ENCODE measurements at regions not wholly inside any gene's neighbourhood (a gene's known extent, or its start where the extent isn't known, plus 50 kb on each side); places are given as distances from the start of the nearest gene placed in this dataset.

- no peak overlapping the region for H2AFZ ChIP-seq (ENCODE audit: low read length)
- no peaks in the 10 kb centered on the region for H4K20me1 ChIP-seq (ENCODE audit: insufficient read depth, low read length)
- no peaks in the 10 kb centered on the region for H3K9me3 ChIP-seq (ENCODE audit: low read depth, low read length)
- no peaks in the 10 kb centered on the region for H3K4me1 ChIP-seq (ENCODE audit: insufficient read depth, low read length)
- no peak for TF ChIP-seq CTCF (IDR thresholded peaks at IDR 0.05; ENCODE audit: extremely low read depth, low read depth, low read length)
- no peak for DNase-seq (ENCODE audit: insufficient read length, low spot score, missing footprints)
- no peak overlapping the region for H3K4me2 ChIP-seq (ENCODE audit: insufficient read depth, low read length)
- no peak overlapping the region for H3K27ac ChIP-seq (ENCODE audit: low read depth, low read length)
- H3K4me3 ChIP-seq (ENCODE audit: insufficient read depth, low read length), result no peak overlapping the region
- no peaks in the 10 kb centered on the region for H3K79me2 ChIP-seq (ENCODE audit: insufficient read depth, low read length)
- H3K36me3 ChIP-seq (ENCODE audit: insufficient read depth, low read length), result no peaks in the 10 kb centered on the region
- no peaks in the 10 kb centered on the region for H3K27me3 ChIP-seq (ENCODE audit: insufficient read depth, low read length)
Measured at GRCh38 chr1:168830562-168830961, 101.6 kb upstream of the DPT start.

GRCh38 chr1:168832661-168833060, 103.7 kb upstream of the DPT start:
- no peak overlapping the region for H2AFZ ChIP-seq (ENCODE audit: low read length)
- DNase-seq (ENCODE audit: insufficient read length, low spot score, missing footprints), result no peak
- H3K27ac ChIP-seq (ENCODE audit: low read depth, low read length), result no peak overlapping the region
- no peaks in the 10 kb centered on the region for H3K79me2 ChIP-seq (ENCODE audit: insufficient read depth, low read length)
- no peaks in the 10 kb centered on the region for H3K4me1 ChIP-seq (ENCODE audit: insufficient read depth, low read length)
- no peaks in the 10 kb centered on the region for H3K36me3 ChIP-seq (ENCODE audit: insufficient read depth, low read length)
- no peaks in the 10 kb centered on the region for H3K9me3 ChIP-seq (ENCODE audit: low read depth, low read length)
- H3K27me3 ChIP-seq (ENCODE audit: insufficient read depth, low read length), result no peaks in the 10 kb centered on the region
- no peak overlapping the region for H3K4me2 ChIP-seq (ENCODE audit: insufficient read depth, low read length)
- no peak for TF ChIP-seq CTCF (IDR thresholded peaks at IDR 0.05; ENCODE audit: extremely low read depth, low read depth, low read length)
- H3K4me3 ChIP-seq (ENCODE audit: insufficient read depth, low read length), result no peak overlapping the region
- H4K20me1 ChIP-seq (ENCODE audit: insufficient read depth, low read length), result no peaks in the 10 kb centered on the region

- no peaks in the 10 kb centered on the region for H3K27me3 ChIP-seq (ENCODE audit: insufficient read depth, low read length)
- no peaks in the 10 kb centered on the region for H4K20me1 ChIP-seq (ENCODE audit: insufficient read depth, low read length)
- no peak overlapping the region for H3K27ac ChIP-seq (ENCODE audit: low read depth, low read length)
- no peaks in the 10 kb centered on the region for H3K4me1 ChIP-seq (ENCODE audit: insufficient read depth, low read length)
- H3K79me2 ChIP-seq (ENCODE audit: insufficient read depth, low read length), result no peaks in the 10 kb centered on the region
- H3K36me3 ChIP-seq (ENCODE audit: insufficient read depth, low read length), result no peaks in the 10 kb centered on the region
- no peak for DNase-seq (ENCODE audit: insufficient read length, low spot score, missing footprints)
- TF ChIP-seq CTCF (IDR thresholded peaks at IDR 0.05; ENCODE audit: extremely low read depth, low read depth, low read length), result no peak
- no peak overlapping the region for H3K4me3 ChIP-seq (ENCODE audit: insufficient read depth, low read length)
- H2AFZ ChIP-seq (ENCODE audit: low read length), result no peak overlapping the region
- H3K4me2 ChIP-seq (ENCODE audit: insufficient read depth, low read length), result no peak overlapping the region
- no peaks in the 10 kb centered on the region for H3K9me3 ChIP-seq (ENCODE audit: low read depth, low read length)
Measured at GRCh38 chr1:168833362-168833761, 104.4 kb upstream of the DPT start.

- no peaks in the 10 kb centered on the region for H3K9me3 ChIP-seq (ENCODE audit: low read depth, low read length)
- no peak overlapping the region for H2AFZ ChIP-seq (ENCODE audit: low read length)
- H3K36me3 ChIP-seq (ENCODE audit: insufficient read depth, low read length), result no peaks in the 10 kb centered on the region
- no peaks in the 10 kb centered on the region for H4K20me1 ChIP-seq (ENCODE audit: insufficient read depth, low read length)
- no peak overlapping the region for H3K27ac ChIP-seq (ENCODE audit: low read depth, low read length)
- no peaks in the 10 kb centered on the region for H3K79me2 ChIP-seq (ENCODE audit: insufficient read depth, low read length)
- no peak overlapping the region for H3K4me3 ChIP-seq (ENCODE audit: insufficient read depth, low read length)
- no peak overlapping the region for H3K4me2 ChIP-seq (ENCODE audit: insufficient read depth, low read length)
- no peak for DNase-seq (ENCODE audit: insufficient read length, low spot score, missing footprints)
- H3K27me3 ChIP-seq (ENCODE audit: insufficient read depth, low read length), result no peaks in the 10 kb centered on the region
- H3K4me1 ChIP-seq (ENCODE audit: insufficient read depth, low read length), result no peaks in the 10 kb centered on the region
- no peak for TF ChIP-seq CTCF (IDR thresholded peaks at IDR 0.05; ENCODE audit: extremely low read depth, low read depth, low read length)
Measured at GRCh38 chr1:168833801-168834224, 104.8 kb upstream of the DPT start.

All from osteoblast (primary cell).